Left lung (tissue), 4 donors: ENCODE measurements at regions not wholly inside any gene's neighbourhood (a gene's known extent, or its start where the extent isn't known, plus 50 kb on each side); places are given as distances from the start of the nearest gene placed in this dataset.

Experiments used
- ATAC-seq: fragments of 200-7000 bp; cut with Tn5 transposase; one replicate; pipeline ENCODE4 v1.9.1; 2020; ENCODE audit warnings: moderate library complexity
- DNase-seq, 4 donors: peaks; one replicate each; pipeline ENCODE4 v3.0.0-alpha.2; 2013 to 2020
- H3K27ac ChIP-seq, 2 donors: fragments of 200-600 bp; sonication (generic) in 1 of 2; one replicate each; pipeline versions ENCODE4 v1.5.0 to v1.8.0; 2020 to 2021
- H3K27me3 ChIP-seq, 2 donors: fragments of 200-600 bp; sonication (generic) in 1 of 2; one replicate each; pipeline versions ENCODE4 v1.5.0 to v1.8.0; 2020 to 2021
- H3K36me3 ChIP-seq, 2 donors: fragments of 200-600 bp; sonication (generic) in 1 of 2; one replicate each; pipeline versions ENCODE4 v1.5.0 to v1.8.0; 2020 to 2021
- H3K4me1 ChIP-seq, 2 donors: fragments of 200-600 bp; one replicate each; pipeline ENCODE4 v1.8.0; 2021
- H3K4me3 ChIP-seq, 2 donors: fragments of 200-600 bp; sonication (generic) in 1 of 2; one replicate each; pipeline versions ENCODE4 v1.5.0 to v1.8.0; 2020 to 2021; ENCODE audit warnings: mild to moderate bottlenecking in 1 of 2
- H3K9me3 ChIP-seq, 2 donors: fragments of 200-600 bp; sonication (generic) in 1 of 2; one replicate each; pipeline versions ENCODE4 v1.5.0 to v1.8.0; 2020 to 2021
- CTCF ChIP-seq, 2 donors: fragments of 200-600 bp; sonication (generic) in 1 of 2; IDR thresholded peaks; one replicate each; pipeline versions ENCODE4 v1.5.0 to v1.8.0; 2021; ENCODE audit warnings: antibody characterized with exemption in 2 of 2
- intact Hi-C, 2 donors: fragments of 100-400 bp; cut with DNase I; formaldehyde crosslinking; loops; one replicate each; pipeline versions ENCODE4 v1.11.2 to v1.14.2; 2022
- donor health status: DM: no; HTN: yes; CAD: no.
- donor health status: DM: no; HTN: no; CAD: no.

GRCh38 chr10:131750973-131751826 lies 149.6 kb upstream of the PPP2R2D start:
- Histone ChIP-seq H3K36me3 (no peaks in the 10 kb centered on the region), H3K9me3 (no peaks in the 10 kb centered on the region), H3K4me3 (no peak overlapping the region), H3K4me1 (no peaks in the 10 kb centered on the region), H3K27me3 (peaks cover 0 to 56% of the 10 kb centered on the region in 2 donors), H3K27ac (no peak overlapping the region)
- ATAC-seq (no peak), DNase-seq (no peak)
- intact Hi-C loops: no loop called here
- no peak for TF ChIP-seq CTCF (IDR thresholded peaks at IDR 0.05)

GRCh38 chr10:131751827-131752775 lies 148.7 kb upstream of the PPP2R2D start:
- TF ChIP-seq CTCF (IDR thresholded peaks at IDR 0.05): no peak
- DNase-seq: no peak
- H3K4me1 ChIP-seq: no peaks in the 10 kb centered on the region
- H3K27ac ChIP-seq: no peak overlapping the region
- intact Hi-C loops: no loop called here
- H3K9me3 ChIP-seq: no peaks in the 10 kb centered on the region
- peaks cover 0 to 51% of the 10 kb centered on the region in 2 donors for H3K27me3 ChIP-seq
- H3K36me3 ChIP-seq: no peaks in the 10 kb centered on the region
- ATAC-seq: no peak
- no peak overlapping the region for H3K4me3 ChIP-seq

GRCh38 chr10:131753336-131753735 lies 147.5 kb upstream of the PPP2R2D start:
- Histone ChIP-seq H3K27ac (no peak overlapping the region), H3K36me3 (no peaks in the 10 kb centered on the region), H3K4me3 (no peak overlapping the region), H3K27me3 (peaks cover 0 to 39% of the 10 kb centered on the region in 2 donors), H3K9me3 (no peaks in the 10 kb centered on the region), H3K4me1 (no peaks in the 10 kb centered on the region)
- intact Hi-C loops: no loop called here
- no peak for TF ChIP-seq CTCF (IDR thresholded peaks at IDR 0.05)
- DNase-seq (no peak), ATAC-seq (no peak)

GRCh38 chr10:131755200-131755599 lies 145.6 kb upstream of the PPP2R2D start:
- Histone ChIP-seq H3K4me3 (no peak overlapping the region), H3K36me3 (no peaks in the 10 kb centered on the region), H3K9me3 (no peaks in the 10 kb centered on the region), H3K27ac (no peak overlapping the region), H3K27me3 (peaks cover 0 to 31% of the 10 kb centered on the region in 2 donors), H3K4me1 (no peaks in the 10 kb centered on the region)
- ATAC-seq (no peak), DNase-seq (no peak)
- no peak for TF ChIP-seq CTCF (IDR thresholded peaks at IDR 0.05)
- intact Hi-C loops: no loop called here
